GM19035 (cell line): ENCODE measurements at regions not wholly inside any gene's neighbourhood (a gene's known extent, or its start where the extent isn't known, plus 50 kb on each side); places are given as distances from the start of the nearest gene placed in this dataset.

Experiments used
- ATAC-seq: cut with Tn5 transposase; IDR thresholded peaks from one replicate; pipeline ENCODE4 v1.9.1; 2021; ENCODE audit not compliant: unreplicated experiment

GRCh38 chr6:133630651-133631050 is 258.3 kb upstream of the TCF21 start:
- ATAC-seq, result no peak

GRCh38 chr6:133631421-133631820 is 257.5 kb upstream of the TCF21 start:
- ATAC-seq, result no peak

- ATAC-seq, result no peak
These were observed 256.7 kb upstream of the TCF21 start for GRCh38 chr6:133632206-133632605.

- no peak for ATAC-seq
These were observed 256.0 kb upstream of the TCF21 start for GRCh38 chr6:133632906-133633305.

- ATAC-seq, result no peak
These were observed 254.4 kb upstream of the TCF21 start for GRCh38 chr6:133634474-133634873.

GRCh38 chr6:133635447-133635846 is 253.5 kb upstream of the TCF21 start:
- ATAC-seq, result no peak

GRCh38 chr6:133637436-133637835 is 251.5 kb upstream of the TCF21 start:
- no peak for ATAC-seq

- ATAC-seq, result no peak
These were observed 251.0 kb upstream of the TCF21 start for GRCh38 chr6:133637874-133638273.

GRCh38 chr6:133641104-133641503 is 247.8 kb upstream of the TCF21 start:
- no peak for ATAC-seq

GRCh38 chr6:133644548-133644891 is 244.4 kb upstream of the TCF21 start:
- ATAC-seq, result no peak

GRCh38 chr6:133644892-133645619 is 243.9 kb upstream of the TCF21 start:
- no peak for ATAC-seq

- ATAC-seq, result no peak
These were observed 242.8 kb upstream of the TCF21 start for GRCh38 chr6:133645966-133646740.

GRCh38 chr6:133648581-133648980 is 240.3 kb upstream of the TCF21 start:
- no peak for ATAC-seq

- no peak for ATAC-seq
These were observed 217.5 kb upstream of the TCF21 start for GRCh38 chr6:133671376-133671775.

GRCh38 chr6:133673056-133673455 is 215.9 kb upstream of the TCF21 start:
- ATAC-seq, result no peak

- no peak for ATAC-seq
These were observed 214.3 kb upstream of the TCF21 start for GRCh38 chr6:133674661-133675060.

GRCh38 chr6:133680994-133681393 is 207.9 kb upstream of the TCF21 start:
- ATAC-seq, result no peak

GRCh38 chr6:133681891-133682290 is 207.0 kb upstream of the TCF21 start:
- no peak for ATAC-seq

GRCh38 chr6:133682506-133683307 is 206.2 kb upstream of the TCF21 start:
- no peak for ATAC-seq

- no peak for ATAC-seq
These were observed 205.7 kb upstream of the TCF21 start for GRCh38 chr6:133683308-133683580.

- no peak for ATAC-seq
These were observed 205.3 kb upstream of the TCF21 start for GRCh38 chr6:133683606-133684005.
